GM10266 (cell line): ENCODE measurements at regions not wholly inside any gene's neighbourhood (a gene's known extent, or its start where the extent isn't known, plus 50 kb on each side); places are given as distances from the start of the nearest gene placed in this dataset.

ENCODE experiments used
- DNase-seq: peaks from one replicate; pipeline ENCODE4 v3.0.0; 2012; ENCODE audit errors: extremely low spot score
- TF ChIP-seq, protein P1 (sequence below): IDR thresholded peaks from 2 replicates; pipeline ENCODE4 v1.5.1; 2012; ENCODE audit warnings: mild to moderate bottlenecking, low read depth; ENCODE audit not compliant: control insufficient read depth, insufficient read depth; ENCODE audit errors: missing control alignments

DNA sequence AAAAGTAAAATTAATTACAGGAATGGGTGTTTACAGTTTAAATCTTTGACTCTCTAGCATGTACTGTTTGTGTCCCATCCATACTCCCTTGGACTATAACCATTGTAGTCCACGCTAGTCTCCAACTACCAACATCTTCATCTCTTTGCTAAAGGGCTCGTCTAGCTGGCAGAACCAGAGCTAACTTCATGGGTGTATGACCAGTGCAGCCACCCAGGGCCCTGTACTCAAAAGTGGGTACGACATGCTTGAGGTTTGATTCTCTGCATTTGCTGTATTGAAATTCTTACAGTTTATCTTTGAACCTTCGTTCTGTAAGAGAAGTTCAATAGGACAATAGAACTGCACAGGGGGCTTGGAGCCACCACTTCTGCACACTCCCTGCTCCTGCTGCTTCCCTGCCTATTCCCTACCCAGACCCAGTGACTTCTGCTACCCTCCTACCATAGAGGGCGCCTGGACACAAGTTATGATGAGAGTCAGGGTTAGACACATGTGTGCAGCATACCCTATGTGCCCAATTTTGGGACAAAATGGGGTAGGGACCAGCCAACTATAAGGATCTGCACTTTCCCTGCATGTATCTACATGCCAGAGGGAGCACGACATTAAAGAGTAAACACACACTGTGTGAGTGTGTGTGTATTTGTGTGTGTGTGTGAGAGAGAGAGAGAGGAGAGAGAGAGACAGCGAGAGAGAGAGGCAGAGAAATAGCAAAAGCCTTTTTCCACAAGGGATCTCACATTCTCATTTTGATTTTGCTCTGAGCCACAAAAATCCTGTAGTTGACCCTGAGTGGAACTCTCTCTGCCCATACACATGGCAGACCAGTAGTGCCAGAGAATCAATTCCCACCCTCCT is 59.0 kb upstream of the NECTIN3 start:
- no peak for DNase-seq
- TF ChIP-seq, protein P1, sequence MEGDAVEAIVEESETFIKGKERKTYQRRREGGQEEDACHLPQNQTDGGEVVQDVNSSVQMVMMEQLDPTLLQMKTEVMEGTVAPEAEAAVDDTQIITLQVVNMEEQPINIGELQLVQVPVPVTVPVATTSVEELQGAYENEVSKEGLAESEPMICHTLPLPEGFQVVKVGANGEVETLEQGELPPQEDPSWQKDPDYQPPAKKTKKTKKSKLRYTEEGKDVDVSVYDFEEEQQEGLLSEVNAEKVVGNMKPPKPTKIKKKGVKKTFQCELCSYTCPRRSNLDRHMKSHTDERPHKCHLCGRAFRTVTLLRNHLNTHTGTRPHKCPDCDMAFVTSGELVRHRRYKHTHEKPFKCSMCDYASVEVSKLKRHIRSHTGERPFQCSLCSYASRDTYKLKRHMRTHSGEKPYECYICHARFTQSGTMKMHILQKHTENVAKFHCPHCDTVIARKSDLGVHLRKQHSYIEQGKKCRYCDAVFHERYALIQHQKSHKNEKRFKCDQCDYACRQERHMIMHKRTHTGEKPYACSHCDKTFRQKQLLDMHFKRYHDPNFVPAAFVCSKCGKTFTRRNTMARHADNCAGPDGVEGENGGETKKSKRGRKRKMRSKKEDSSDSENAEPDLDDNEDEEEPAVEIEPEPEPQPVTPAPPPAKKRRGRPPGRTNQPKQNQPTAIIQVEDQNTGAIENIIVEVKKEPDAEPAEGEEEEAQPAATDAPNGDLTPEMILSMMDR = no peak
